Astrocyte (in vitro differentiated cells and primary cell): ENCODE measurements at regions not wholly inside any gene's neighbourhood (a gene's known extent, or its start where the extent isn't known, plus 50 kb on each side); places are given as distances from the start of the nearest gene placed in this dataset.

ENCODE experiments used
- CTCF ChIP-seq: IDR thresholded peaks from 2 replicates; pipeline ENCODE4 v1.5.1; 2011; ENCODE audit warnings: low read depth, mild to moderate bottlenecking, inconsistent platforms, low read length, moderate library complexity; ENCODE audit not compliant: insufficient read depth
- EZH2 ChIP-seq: IDR thresholded peaks from 2 replicates; pipeline ENCODE4 v1.6.1; 2012; ENCODE audit warnings: mild to moderate bottlenecking, low read length, inconsistent platforms; ENCODE audit not compliant: insufficient read depth

- TF ChIP-seq CTCF (no peak), EZH2 (no peak)
These were observed 105.3 kb upstream of the C16orf82 start for GRCh38 chr16:26961459-26961858.
